Uterus (tissue), 2 donors: ENCODE measurements at regions not wholly inside any gene's neighbourhood (a gene's known extent, or its start where the extent isn't known, plus 50 kb on each side); places are given as distances from the start of the nearest gene placed in this dataset.

ENCODE experiments used
- CTCF ChIP-seq, 4 experiments: fragments of 200-600 bp in 2 of 4; fragments of 450-650 bp in 2 of 4; sonication (generic) in 2 of 4; IDR thresholded peaks; one replicate each; pipeline ENCODE4 v1.5.1; 2016 to 2019; ENCODE audit warnings: antibody characterized with exemption in 4 of 4, mild to moderate bottlenecking in 2 of 4, moderate library complexity in 1 of 4
- POLR2A ChIP-seq, 2 donors: fragments of 450-650 bp; IDR thresholded peaks; one replicate each; pipeline ENCODE4 v1.6.1; 2016; ENCODE audit warnings: antibody characterized with exemption in 2 of 2, mild to moderate bottlenecking in 1 of 2, moderate library complexity in 1 of 2

GRCh38 chr6:28707387-28708282, 182.0 kb downstream of the GPX5 start:
- TF ChIP-seq CTCF (IDR thresholded peaks at IDR 0.05) (no peak), POLR2A (IDR thresholded peaks at IDR 0.05) (no peak)
